Peyer's patch (tissue), 4 donors: ENCODE measurements at regions not wholly inside any gene's neighbourhood (a gene's known extent, or its start where the extent isn't known, plus 50 kb on each side); places are given as distances from the start of the nearest gene placed in this dataset.

Experiments used
- DNase-seq, 3 donors: peaks; one replicate each; pipeline ENCODE4 v3.0.0-alpha.2; 2017 to 2019
- H3K27ac ChIP-seq, 4 donors: fragments of 200-600 bp; sonication (generic); one replicate each; pipeline ENCODE4 v1.5.1; 2016 to 2019
- H3K27me3 ChIP-seq, 2 donors: fragments of 200-600 bp; sonication (generic); one replicate each; pipeline ENCODE4 v1.5.1; 2019
- H3K36me3 ChIP-seq, 3 donors: fragments of 200-600 bp; sonication (generic); one replicate each; pipeline ENCODE4 v1.5.1; 2016 to 2019
- H3K4me1 ChIP-seq, 4 donors: fragments of 200-600 bp; sonication (generic); one replicate each; pipeline ENCODE4 v1.5.1; 2016 to 2019
- H3K4me3 ChIP-seq, 4 donors: fragments of 200-600 bp; sonication (generic); 1 replicate in 3 of 4; 2 replicates in 1 of 4; pipeline ENCODE4 v1.5.1; 2016 to 2019; ENCODE audit warnings: mild to moderate bottlenecking in 1 of 4
- H3K9me3 ChIP-seq, 4 donors: fragments of 200-600 bp; sonication (generic); one replicate each; pipeline ENCODE4 v1.5.1; 2016 to 2019; ENCODE audit warnings: mild to moderate bottlenecking in 1 of 4
- POLR2A ChIP-seq, 2 donors: fragments of 450-650 bp; IDR thresholded peaks; one replicate each; pipeline ENCODE4 v1.5.1; 2017; ENCODE audit warnings: antibody characterized with exemption in 2 of 2, mild to moderate bottlenecking in 2 of 2, moderate library complexity in 2 of 2
- TF ChIP-seq, protein P1 (sequence below), 6 experiments: fragments of 450-650 bp in 4 of 6; fragments of 200-600 bp in 2 of 6; sonication (generic) in 1 of 6; IDR thresholded peaks; one replicate each; pipeline ENCODE4 v1.5.1; 2017 to 2019; ENCODE audit warnings: antibody characterized with exemption in 6 of 6, mild to moderate bottlenecking in 3 of 6, moderate library complexity in 1 of 6

- Histone ChIP-seq H3K36me3 (no peaks in the 10 kb centered on the region), H3K27me3 (no peaks in the 10 kb centered on the region), H3K9me3 (no peaks in the 10 kb centered on the region), H3K4me3 (no peak overlapping the region), H3K4me1 (no peaks in the 10 kb centered on the region), H3K27ac (no peak overlapping the region)
- no peak for DNase-seq
- no peak for TF ChIP-seq POLR2A (IDR thresholded peaks at IDR 0.05)
- TF ChIP-seq, protein P1, sequence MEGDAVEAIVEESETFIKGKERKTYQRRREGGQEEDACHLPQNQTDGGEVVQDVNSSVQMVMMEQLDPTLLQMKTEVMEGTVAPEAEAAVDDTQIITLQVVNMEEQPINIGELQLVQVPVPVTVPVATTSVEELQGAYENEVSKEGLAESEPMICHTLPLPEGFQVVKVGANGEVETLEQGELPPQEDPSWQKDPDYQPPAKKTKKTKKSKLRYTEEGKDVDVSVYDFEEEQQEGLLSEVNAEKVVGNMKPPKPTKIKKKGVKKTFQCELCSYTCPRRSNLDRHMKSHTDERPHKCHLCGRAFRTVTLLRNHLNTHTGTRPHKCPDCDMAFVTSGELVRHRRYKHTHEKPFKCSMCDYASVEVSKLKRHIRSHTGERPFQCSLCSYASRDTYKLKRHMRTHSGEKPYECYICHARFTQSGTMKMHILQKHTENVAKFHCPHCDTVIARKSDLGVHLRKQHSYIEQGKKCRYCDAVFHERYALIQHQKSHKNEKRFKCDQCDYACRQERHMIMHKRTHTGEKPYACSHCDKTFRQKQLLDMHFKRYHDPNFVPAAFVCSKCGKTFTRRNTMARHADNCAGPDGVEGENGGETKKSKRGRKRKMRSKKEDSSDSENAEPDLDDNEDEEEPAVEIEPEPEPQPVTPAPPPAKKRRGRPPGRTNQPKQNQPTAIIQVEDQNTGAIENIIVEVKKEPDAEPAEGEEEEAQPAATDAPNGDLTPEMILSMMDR (IDR thresholded peaks at IDR 0.05) = no peak
These were observed 951.1 kb upstream of the SLC10A2 start for GRCh38 chr13:104017317-104017716.

DNA sequence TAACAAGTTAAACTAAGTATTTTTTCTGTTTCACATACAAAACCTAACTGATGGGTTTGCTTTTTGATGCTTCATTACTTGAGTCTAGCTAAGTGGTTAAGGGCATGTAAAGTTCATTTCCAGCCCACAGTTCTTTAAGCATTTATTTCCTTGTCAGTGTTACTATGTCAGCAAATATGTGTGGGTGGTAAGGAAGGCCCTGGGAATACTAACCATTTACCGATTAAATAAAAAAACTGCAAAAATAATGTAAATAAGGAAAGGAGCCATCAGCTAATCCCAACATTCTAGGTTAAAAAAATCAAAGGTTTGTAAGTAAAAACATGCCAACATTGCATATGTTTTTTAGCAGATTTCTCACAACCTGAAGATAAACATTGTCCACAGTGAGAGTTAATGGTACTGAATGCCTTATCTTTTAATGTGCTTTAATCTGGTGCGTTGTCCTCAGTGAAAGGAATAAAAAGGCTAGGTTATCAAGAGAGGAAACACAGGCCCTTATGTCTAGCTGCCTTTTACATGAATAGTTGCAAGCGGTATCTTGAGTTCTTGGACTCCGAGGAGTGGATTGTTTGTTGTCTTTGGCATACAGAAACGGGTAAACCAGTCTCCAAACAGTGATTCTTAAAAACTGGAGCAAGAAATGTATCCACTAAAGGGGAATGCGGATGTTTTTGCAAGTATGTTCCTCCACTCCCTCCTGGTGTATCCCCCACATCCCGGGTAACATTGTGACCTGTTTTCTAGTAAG lies 949.6 kb upstream of the SLC10A2 start:
- no peak for DNase-seq

GRCh38 chr13:104014803-104015645 lies 948.8 kb upstream of the SLC10A2 start:
- Histone ChIP-seq H3K27ac (no peak overlapping the region), H3K4me1 (no peaks in the 10 kb centered on the region), H3K9me3 (no peaks in the 10 kb centered on the region), H3K4me3 (no peak overlapping the region), H3K36me3 (no peaks in the 10 kb centered on the region), H3K27me3 (no peaks in the 10 kb centered on the region)
- TF ChIP-seq, protein P1 (IDR thresholded peaks at IDR 0.05) = no peak
- no peak for TF ChIP-seq POLR2A (IDR thresholded peaks at IDR 0.05)
- no peak for DNase-seq

More for the DNA sequence above, 949.6 kb upstream of the SLC10A2 start:
- Histone ChIP-seq H3K4me3 (no peak overlapping the region), H3K27me3 (no peaks in the 10 kb centered on the region), H3K9me3 (no peaks in the 10 kb centered on the region), H3K27ac (no peak overlapping the region), H3K4me1 (no peaks in the 10 kb centered on the region), H3K36me3 (no peaks in the 10 kb centered on the region)
- TF ChIP-seq, protein P1 (IDR thresholded peaks at IDR 0.05) = no peak
- TF ChIP-seq POLR2A (IDR thresholded peaks at IDR 0.05) = no peak

- TF ChIP-seq POLR2A (IDR thresholded peaks at IDR 0.05) = no peak
- TF ChIP-seq, protein P1 (IDR thresholded peaks at IDR 0.05) = no peak
- DNase-seq = no peak
- H3K27me3 ChIP-seq = no peaks in the 10 kb centered on the region
- H3K4me1 ChIP-seq = no peaks in the 10 kb centered on the region
- H3K36me3 ChIP-seq = no peaks in the 10 kb centered on the region
- no peak overlapping the region for H3K27ac ChIP-seq
- H3K4me3 ChIP-seq = no peak overlapping the region
- no peaks in the 10 kb centered on the region for H3K9me3 ChIP-seq
These were observed 945.5 kb upstream of the SLC10A2 start for GRCh38 chr13:104011505-104012241.

- TF ChIP-seq, protein P1 (IDR thresholded peaks at IDR 0.05) = no peak
- Histone ChIP-seq H3K4me3 (no peak overlapping the region), H3K9me3 (no peaks in the 10 kb centered on the region), H3K27ac (no peak overlapping the region), H3K4me1 (no peaks in the 10 kb centered on the region), H3K27me3 (no peaks in the 10 kb centered on the region), H3K36me3 (no peaks in the 10 kb centered on the region)
- no peak for DNase-seq
These were observed 942.6 kb upstream of the SLC10A2 start for GRCh38 chr13:104008541-104009435.
